ENCODE measurements at regions not wholly inside any gene's neighbourhood (a gene's known extent, or its start where the extent isn't known, plus 50 kb on each side); places are given as distances from the start of the nearest gene placed in this dataset.
"Not testable (repeated sequence)": the region's sequence is repeated elsewhere in the genome, so short reads cannot be mapped to it uniquely, and the experiment has no call there.

DNA sequence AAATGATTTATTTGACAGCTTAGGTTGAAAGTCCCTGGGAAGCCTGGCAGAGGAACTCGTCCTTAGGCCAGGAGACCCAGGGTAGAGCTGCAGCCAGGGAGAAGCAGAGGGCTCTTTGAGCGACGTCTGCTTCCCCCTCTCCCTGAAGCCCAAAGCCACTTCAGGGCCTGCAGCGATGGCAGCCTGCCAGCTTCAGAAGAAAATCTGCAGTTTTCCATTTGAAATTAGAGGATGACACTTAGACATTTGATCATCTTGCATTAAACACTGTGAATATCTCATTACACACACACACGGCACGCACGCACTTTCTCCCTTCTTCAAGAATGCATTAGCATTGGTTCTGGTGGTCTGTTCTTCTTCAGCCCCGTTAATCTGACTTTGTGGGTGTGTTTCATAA is 96.5 kb downstream of the PLEKHG1 start:
- H3K4me1 ChIP-seq (ENCODE audit: low read length), result peaks cover 67% of the 10 kb centered on the region
- no peak overlapping the region for H3K27ac ChIP-seq (ENCODE audit: low read length)
- TF ChIP-seq EZH2phosphoT487 (IDR thresholded peaks at IDR 0.05; ENCODE audit: low read depth), result no peak
- TF ChIP-seq, protein P1, sequence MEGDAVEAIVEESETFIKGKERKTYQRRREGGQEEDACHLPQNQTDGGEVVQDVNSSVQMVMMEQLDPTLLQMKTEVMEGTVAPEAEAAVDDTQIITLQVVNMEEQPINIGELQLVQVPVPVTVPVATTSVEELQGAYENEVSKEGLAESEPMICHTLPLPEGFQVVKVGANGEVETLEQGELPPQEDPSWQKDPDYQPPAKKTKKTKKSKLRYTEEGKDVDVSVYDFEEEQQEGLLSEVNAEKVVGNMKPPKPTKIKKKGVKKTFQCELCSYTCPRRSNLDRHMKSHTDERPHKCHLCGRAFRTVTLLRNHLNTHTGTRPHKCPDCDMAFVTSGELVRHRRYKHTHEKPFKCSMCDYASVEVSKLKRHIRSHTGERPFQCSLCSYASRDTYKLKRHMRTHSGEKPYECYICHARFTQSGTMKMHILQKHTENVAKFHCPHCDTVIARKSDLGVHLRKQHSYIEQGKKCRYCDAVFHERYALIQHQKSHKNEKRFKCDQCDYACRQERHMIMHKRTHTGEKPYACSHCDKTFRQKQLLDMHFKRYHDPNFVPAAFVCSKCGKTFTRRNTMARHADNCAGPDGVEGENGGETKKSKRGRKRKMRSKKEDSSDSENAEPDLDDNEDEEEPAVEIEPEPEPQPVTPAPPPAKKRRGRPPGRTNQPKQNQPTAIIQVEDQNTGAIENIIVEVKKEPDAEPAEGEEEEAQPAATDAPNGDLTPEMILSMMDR (IDR thresholded peaks at IDR 0.05; ENCODE audit: low read depth, low read length), result no peak
- peaks cover 14% of the 10 kb centered on the region for H3K36me3 ChIP-seq (replicated peaks; ENCODE audit: low read depth, low read length)
- H3K4me2 ChIP-seq (ENCODE audit: low read length), result no peak overlapping the region
- peaks cover 68% of the 10 kb centered on the region for H4K20me1 ChIP-seq (ENCODE audit: insufficient read depth, low read length)
- H2AFZ ChIP-seq (ENCODE audit: low read depth, low read length), result no peak overlapping the region
- H3K27me3 ChIP-seq (ENCODE audit: low read depth, low read length), result no peaks in the 10 kb centered on the region
- no peak overlapping the region for H3K4me3 ChIP-seq (ENCODE audit: low read length)
- H3K9me3 ChIP-seq (ENCODE audit: insufficient read depth, low read length), result no peaks in the 10 kb centered on the region
- H3K79me2 ChIP-seq (ENCODE audit: low read length), result peaks cover 83% of the 10 kb centered on the region
- no peak overlapping the region for H3K9ac ChIP-seq (ENCODE audit: low read length)

DNA sequence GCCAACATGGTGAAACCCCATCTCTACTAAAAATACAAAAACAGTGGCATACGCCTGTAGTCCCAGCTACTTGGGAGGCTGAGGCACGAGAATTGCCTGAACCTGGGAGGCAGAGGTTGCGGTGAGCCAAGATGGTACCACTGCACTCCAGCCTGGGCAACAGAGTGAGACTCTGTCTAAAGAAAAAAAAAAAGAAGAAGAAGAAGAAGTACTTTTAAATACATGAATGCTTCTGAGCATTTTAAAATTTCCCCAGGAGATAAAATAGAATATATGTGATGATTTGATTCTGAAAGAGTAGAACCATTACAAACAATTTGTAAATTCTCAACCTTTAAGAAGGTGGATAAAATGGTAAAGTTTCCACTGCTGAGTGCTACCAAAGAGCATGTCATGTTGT is 97.2 kb downstream of the PLEKHG1 start:
- H3K79me2 ChIP-seq (ENCODE audit: low read length), result peaks cover 79% of the 10 kb centered on the region
- not testable (repeated sequence) for H3K27ac ChIP-seq (ENCODE audit: low read length); H3K27me3 ChIP-seq (ENCODE audit: low read depth, low read length); H3K9ac ChIP-seq (ENCODE audit: low read length); H2AFZ ChIP-seq (ENCODE audit: low read depth, low read length); H3K9me3 ChIP-seq (ENCODE audit: insufficient read depth, low read length); H3K4me2 ChIP-seq (ENCODE audit: low read length); H3K4me3 ChIP-seq (ENCODE audit: low read length)
- H3K4me1 ChIP-seq (ENCODE audit: low read length), result peaks cover 60% of the 10 kb centered on the region
- H4K20me1 ChIP-seq (ENCODE audit: insufficient read depth, low read length), result peaks cover 67% of the 10 kb centered on the region
- peaks cover 14% of the 10 kb centered on the region for H3K36me3 ChIP-seq (replicated peaks; ENCODE audit: low read depth, low read length)

DNA sequence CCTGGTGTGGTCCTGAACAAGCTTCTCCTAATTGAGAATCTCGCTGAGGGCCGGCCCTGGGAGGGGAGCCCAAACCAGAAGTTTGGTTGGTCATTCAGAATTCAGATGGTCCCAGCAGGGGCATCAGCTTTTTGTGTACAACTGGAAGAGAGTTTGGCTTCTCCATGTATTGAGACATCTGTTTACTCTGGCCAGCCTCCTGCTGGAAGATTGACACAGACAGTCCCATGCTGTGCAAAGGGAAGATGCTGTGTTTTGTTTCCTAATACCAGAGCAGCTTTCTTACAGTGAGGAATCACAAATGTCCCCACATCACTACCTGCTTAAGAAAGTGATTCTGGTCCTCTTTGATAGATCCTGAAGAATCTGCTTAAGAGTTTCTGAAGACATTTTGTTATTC is 97.8 kb downstream of the PLEKHG1 start:
- no peak for TF ChIP-seq EZH2phosphoT487 (IDR thresholded peaks at IDR 0.05; ENCODE audit: low read depth)
- TF ChIP-seq, protein P1 (IDR thresholded peaks at IDR 0.05; ENCODE audit: low read depth, low read length), result no peak
- no peaks in the 10 kb centered on the region for H3K9me3 ChIP-seq (ENCODE audit: insufficient read depth, low read length)
- peaks cover 55% of the 10 kb centered on the region for H3K4me1 ChIP-seq (ENCODE audit: low read length)
- peaks cover 14% of the 10 kb centered on the region for H3K36me3 ChIP-seq (replicated peaks; ENCODE audit: low read depth, low read length)
- H4K20me1 ChIP-seq (ENCODE audit: insufficient read depth, low read length), result peaks cover 66% of the 10 kb centered on the region
- peaks cover 73% of the 10 kb centered on the region for H3K79me2 ChIP-seq (ENCODE audit: low read length)
- H3K27me3 ChIP-seq (ENCODE audit: low read depth, low read length), result no peaks in the 10 kb centered on the region
- no peak overlapping the region for H3K4me3 ChIP-seq (ENCODE audit: low read length)
- H3K4me2 ChIP-seq (ENCODE audit: low read length), result peak overlapping the region; percentile 58; the same call in 1 of the 2 replicates
- no peak overlapping the region for H2AFZ ChIP-seq (ENCODE audit: low read depth, low read length)
- no peak overlapping the region for H3K27ac ChIP-seq (ENCODE audit: low read length)
- H3K9ac ChIP-seq (ENCODE audit: low read length), result no peak overlapping the region

DNA sequence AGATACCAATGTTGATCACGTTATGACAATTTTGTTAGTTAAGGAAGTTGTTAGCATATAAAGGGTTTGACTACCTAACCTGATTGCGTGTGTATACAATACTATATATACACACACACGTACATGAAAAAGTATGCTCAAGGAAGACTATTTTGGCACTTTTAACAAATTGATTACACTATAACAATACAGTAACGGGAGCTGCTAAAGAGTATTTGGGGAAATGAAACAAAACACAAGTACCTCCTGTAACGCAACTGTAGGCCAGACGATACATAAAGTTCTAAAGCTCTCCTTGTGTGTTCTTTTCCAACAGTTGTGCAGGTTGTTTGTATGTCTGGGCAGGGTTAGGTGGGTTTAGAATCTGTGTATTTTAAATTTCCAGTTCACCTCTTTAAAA is 98.7 kb downstream of the PLEKHG1 start:
- Histone ChIP-seq H4K20me1 (ENCODE audit: insufficient read depth, low read length) (peaks cover 69% of the 10 kb centered on the region), H3K27me3 (ENCODE audit: low read depth, low read length) (no peaks in the 10 kb centered on the region), H3K36me3 (replicated peaks; ENCODE audit: low read depth, low read length) (peaks cover 11% of the 10 kb centered on the region), H3K4me3 (ENCODE audit: low read length) (no peak overlapping the region), H3K9me3 (ENCODE audit: insufficient read depth, low read length) (no peaks in the 10 kb centered on the region), H3K79me2 (ENCODE audit: low read length) (peaks cover 72% of the 10 kb centered on the region), H3K27ac (ENCODE audit: low read length) (no peak overlapping the region), H3K4me1 (ENCODE audit: low read length) (peaks cover 55% of the 10 kb centered on the region), H3K9ac (ENCODE audit: low read length) (no peak overlapping the region), H3K4me2 (ENCODE audit: low read length) (peak overlapping the region; percentile 58), H2AFZ (ENCODE audit: low read depth, low read length) (no peak overlapping the region)
- TF ChIP-seq EZH2phosphoT487 (IDR thresholded peaks at IDR 0.05; ENCODE audit: low read depth), result no peak
- TF ChIP-seq, protein P1 (IDR thresholded peaks at IDR 0.05; ENCODE audit: low read depth, low read length), result no peak

DNA sequence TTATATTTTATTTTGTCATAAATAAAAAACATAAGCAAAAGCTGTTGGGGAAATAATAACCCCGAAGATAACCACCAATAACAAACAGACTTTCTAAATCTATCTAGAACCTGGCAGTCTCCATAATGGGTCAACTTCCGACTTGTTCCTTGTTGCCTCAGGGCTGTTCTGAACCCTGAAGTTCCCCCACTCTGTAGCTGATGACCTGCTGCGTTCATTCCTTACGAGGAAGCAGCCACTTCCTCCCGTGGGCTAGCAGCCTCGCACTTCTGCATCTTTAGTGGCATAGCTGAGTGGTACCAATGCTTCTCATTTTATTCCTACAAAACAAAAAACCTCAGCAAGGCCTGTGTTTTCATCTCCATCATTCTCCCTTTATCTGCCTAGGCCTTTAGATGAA is 103.0 kb downstream of the PLEKHG1 start:
- Histone ChIP-seq H3K4me1 (ENCODE audit: low read length) (peaks cover 21% of the 10 kb centered on the region), H3K27ac (ENCODE audit: low read length) (no peak overlapping the region), H4K20me1 (ENCODE audit: insufficient read depth, low read length) (peaks cover 76% of the 10 kb centered on the region), H3K9me3 (ENCODE audit: insufficient read depth, low read length) (no peaks in the 10 kb centered on the region), H3K79me2 (ENCODE audit: low read length) (peaks cover 67% of the 10 kb centered on the region), H3K9ac (ENCODE audit: low read length) (no peak overlapping the region), H3K4me3 (ENCODE audit: low read length) (no peak overlapping the region), H3K27me3 (ENCODE audit: low read depth, low read length) (no peaks in the 10 kb centered on the region), H2AFZ (ENCODE audit: low read depth, low read length) (no peak overlapping the region), H3K36me3 (replicated peaks; ENCODE audit: low read depth, low read length) (no peaks in the 10 kb centered on the region), H3K4me2 (ENCODE audit: low read length) (peak overlapping the region; percentile 22)
- TF ChIP-seq, protein P1 (IDR thresholded peaks at IDR 0.05; ENCODE audit: low read depth, low read length), result no peak
- no peak for TF ChIP-seq EZH2phosphoT487 (IDR thresholded peaks at IDR 0.05; ENCODE audit: low read depth)
